Medulla oblongata (tissue), 1 donor: ENCODE measurements at regions not wholly inside any gene's neighbourhood (a gene's known extent, or its start where the extent isn't known, plus 50 kb on each side); places are given as distances from the start of the nearest gene placed in this dataset.

Source experiments
- DNase-seq: peaks from one replicate; pipeline ENCODE4 v3.0.0-alpha.2; 2015; ENCODE audit errors: extremely low spot score

DNA sequence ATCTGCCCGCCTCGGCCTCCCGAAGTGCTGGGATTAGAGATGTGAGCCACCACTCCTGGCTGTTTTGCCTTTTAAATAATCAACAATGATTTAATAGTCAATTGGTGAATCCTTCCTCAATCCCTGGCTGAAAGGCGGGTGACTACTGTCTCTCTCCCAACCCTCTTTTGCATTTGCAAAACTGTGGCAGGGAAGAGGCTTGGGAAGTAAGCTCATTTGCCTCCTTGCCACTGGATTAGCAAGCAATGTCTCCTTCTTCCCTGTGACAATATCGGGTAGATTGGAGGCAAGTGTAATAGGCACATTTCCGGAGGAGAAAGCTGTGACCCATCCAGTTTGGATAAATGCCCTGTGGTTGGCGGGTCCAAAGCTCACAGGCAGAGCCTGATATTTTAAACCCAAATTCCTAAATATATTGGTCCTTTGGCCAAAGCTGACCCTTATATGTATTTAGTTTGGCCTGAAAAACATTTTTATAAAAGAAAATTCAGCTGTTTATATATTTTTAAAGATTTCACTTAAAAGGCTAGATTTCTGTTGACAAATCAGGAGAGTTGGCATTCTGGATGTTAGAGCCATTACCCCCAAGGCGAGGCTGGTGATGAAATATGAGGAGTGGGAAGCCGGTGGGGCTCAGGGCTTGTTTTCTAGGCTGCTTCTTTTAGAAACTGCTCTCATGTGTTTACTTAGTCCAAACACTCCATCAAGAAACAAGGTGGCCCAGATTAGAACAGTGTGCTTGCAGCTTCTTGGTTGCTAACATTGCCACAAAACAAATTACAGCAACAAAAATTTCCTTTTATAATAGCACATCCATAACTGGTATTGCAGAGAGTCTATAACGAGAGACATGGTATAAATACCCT is 646.9 kb upstream of the TMEM132C start:
- no peak for DNase-seq

DNA sequence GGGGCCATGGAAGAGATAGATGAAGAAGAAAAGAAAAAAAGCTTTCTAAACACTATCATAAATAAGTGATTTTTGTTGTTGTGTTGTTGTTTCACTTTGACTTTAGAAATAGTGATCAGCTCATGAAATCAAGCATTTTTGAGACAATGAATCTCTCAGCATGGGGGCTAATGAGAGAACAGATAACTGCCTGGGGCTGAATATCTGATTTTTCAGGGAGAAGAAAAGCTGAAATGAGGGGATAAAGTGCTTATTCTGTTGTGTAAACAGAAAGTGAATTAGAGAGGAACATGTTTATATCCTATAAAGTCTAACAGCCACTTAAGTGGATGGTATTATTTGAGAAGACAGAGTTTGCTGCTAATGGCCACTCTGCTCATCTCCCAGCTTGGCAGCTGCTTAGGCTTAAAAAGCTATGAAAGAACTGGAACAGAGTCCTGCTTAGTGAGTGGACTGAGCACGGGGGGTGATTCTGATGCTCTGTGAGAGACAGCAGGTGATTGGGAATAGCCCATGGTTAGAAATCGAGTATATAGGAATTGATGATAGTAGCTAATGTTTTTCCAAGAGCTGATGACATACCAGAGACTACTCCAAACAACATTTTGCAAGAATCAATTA is 646.1 kb upstream of the TMEM132C start:
- no peak for DNase-seq

DNA sequence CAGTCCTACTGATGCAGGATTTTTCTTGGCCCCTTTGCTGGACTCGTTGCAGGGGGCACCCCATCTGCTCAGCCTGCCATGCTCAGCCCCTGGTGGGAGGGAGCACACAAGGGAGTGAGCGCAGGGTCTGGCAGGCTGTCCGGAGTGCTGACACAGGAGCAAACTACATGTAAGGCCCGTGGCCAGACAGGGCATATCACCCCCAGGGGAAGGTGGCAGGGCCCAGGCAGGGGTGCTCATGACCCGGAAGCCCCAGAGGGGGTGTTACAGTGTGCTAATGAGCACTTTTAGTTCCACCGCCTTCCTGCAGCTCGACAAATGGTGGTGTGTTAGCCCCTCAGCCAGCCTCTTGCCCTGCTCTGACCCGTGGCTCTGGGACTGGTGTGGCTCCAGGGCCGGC is 645.6 kb upstream of the TMEM132C start:
- no peak for DNase-seq

DNA sequence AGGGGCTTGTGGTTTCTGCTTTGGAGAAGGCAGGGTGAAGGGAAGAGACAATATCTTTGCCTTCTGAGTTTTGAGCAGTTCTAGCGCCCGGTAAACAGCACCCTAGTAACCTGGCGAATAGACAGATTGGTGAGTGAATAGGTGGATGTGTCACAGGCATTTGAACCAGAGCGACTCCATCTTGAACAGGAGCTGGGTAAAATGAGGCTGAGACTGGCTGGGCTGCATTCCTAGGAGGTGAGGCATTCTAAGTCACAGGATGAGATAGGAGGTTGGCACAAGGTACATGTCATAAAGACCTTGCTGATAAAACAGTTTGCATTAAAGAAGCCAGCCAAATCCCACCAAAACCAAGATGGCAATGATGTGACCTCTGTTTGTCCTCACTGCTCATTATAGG is 643.6 kb upstream of the TMEM132C start:
- no peak for DNase-seq

DNA sequence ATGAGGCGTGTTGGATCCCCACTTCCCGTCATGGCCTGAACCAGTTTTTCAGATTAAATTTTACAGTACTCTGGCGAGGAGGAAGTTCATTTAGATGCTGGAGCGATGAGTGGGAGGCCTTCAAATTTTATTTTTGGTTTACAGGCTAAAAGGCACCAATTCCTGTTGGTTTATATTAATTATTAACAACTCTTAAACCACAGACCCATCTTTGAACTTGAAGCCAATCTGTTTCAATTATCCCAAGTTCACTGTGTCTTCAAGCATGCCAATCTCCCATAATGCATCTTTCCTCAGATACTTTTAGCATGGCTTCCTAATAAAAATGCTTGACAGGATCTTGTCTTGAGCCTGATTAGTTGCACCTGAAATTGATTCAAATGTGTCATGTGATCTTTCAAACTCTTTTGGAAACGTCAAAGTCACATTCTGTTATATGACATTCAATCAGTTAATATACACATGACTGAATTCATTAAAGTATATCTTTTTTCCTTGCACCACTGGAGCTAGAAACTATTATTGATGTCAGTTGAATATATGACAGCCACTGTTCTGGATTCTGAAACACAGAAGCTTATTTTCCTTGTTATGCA is 641.7 kb upstream of the TMEM132C start:
- DNase-seq = no peak

DNA sequence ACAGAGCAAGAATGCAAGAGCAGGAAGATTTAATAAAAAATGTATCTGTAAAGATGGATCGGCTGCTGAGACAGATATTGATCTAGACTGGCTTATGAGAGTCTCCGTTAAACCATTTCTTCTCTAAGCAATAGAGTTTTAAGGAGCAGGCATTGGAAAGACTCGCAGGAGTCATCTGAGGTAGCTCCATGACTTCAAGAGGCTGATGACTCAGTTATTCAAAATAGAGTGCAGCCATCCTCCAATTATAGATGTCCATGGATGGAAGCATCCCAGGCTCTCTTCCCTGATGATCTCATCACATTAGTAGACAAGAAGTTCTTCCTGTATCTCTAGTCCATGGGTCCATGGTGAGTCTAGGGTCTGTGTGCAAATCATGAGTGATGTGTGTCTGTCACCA is 638.3 kb upstream of the TMEM132C start:
- no peak for DNase-seq

DNA sequence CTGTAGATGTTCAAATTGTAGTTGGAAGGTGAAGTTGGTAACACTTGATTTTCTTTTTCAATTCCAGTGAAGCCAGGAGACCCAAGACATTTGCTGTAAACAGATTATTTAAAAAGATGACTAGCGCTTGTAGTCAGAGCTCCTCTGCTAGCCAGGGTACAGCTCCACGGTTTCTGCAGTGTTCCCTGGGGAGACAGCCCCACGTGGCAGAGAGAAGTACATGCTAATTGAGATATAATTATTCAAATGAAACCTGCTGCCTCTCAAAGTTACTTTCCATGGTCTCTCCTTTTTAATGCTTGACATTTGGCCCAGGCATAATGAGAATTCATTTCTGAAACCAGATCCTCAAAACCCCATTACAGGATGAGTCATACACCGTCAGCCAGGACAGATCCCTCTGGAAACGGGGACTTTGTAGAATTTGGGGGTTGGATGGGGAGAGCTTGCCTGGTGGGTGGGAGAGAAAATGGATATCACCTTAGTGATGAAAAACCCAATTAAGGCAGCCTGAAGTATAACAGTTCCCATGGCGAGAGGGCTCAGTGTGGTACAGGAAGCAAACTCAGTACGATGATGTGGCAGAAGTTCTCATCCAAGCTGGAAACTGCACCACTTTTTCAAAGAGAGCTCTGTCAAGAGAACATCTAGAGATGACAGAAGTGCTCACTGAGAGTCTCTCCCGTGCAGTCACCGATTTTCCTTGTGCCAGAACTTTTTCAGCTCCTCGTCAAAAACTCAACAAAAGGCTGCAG is 637.7 kb upstream of the TMEM132C start:
- no peak for DNase-seq

DNA sequence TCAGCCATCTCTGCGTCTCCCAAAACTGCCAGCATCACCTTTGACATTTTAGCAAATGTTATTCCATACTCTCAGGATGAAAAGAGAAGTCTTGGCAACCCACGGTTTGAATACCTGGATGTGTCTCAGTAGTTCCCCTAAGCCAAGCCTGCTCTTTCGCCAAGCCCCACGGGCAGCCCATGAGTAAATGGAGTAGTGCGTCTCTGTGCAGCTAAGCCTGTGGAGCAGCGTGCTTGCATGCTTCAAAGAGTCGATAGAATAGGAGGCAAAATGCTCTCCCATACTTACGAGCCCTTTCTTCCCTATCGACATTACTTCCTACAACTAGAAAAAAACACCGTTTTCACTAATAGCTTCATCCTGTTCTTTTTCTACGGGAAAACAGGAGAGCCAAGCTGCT is 634.5 kb upstream of the TMEM132C start:
- no peak for DNase-seq

DNA sequence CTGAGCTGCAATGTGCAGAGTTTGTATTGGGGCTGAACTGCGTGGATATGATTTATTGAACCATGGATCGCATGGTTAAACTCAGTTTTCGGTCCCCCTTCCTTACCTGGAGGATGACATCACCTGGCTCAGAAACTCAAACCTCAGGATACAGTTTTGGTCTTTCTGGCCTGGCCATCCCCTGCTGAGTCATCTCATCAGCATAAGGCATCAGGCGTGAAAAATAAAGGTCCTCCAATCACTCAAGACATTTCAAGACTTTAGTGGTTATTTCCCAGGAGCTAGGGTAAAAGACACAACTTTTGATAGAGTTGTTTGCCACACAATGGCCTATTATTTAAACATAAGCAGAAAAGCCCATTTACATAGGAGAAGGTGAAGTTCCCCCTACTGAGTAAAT is 631.1 kb upstream of the TMEM132C start:
- no peak for DNase-seq

DNA sequence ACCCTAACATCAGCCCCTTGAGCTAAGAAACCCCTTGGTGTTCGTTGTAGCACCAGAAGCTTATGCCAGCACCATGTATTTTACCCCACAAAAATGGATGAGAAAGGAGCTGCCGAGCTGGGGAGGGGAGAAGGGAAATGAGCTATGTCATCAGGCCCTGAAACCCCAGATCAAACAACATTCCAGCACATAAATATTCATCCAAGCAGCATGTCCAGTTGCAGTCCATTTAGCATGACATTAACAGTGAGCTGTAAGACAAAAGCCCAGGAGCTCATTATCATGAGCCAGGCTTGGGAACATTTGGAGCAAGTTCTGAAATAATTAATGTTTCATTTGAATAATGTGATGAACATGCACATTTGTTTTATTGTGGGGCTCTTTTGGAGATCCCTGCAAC is 630.1 kb upstream of the TMEM132C start:
- DNase-seq = no peak

DNA sequence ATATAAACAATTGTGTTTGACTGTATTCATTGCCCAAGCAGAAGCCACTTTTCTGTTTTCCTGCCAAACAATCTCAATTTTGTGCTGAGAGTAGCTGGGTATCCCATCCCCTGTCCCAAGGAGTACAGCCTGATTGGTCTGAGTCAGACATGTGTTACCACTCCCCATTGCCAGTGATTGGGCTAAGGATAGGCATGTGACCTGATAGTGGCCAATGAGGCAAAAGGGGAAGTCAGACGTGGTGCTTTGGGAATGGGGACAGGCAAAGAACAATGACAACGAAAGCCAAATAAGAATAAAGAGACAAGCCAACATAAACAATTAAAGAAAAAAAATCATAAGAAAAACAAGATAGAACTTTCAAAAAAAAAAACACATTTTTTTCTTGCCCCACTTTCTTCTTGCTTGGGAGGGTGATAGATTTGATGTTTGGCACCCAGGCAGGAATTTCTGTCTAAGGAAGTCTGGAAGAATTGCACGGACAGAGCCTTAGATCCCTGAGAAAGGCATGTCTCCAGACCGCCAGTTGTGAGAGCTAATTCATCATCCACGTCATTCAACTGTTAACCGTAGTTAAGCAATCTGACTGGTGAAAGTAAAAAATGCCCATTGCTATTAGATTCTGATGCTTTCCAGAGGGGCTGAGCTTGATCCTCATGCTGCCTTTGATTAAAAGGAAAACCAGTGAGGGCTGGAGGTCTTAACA is 626.6 kb upstream of the TMEM132C start:
- no peak for DNase-seq

DNA sequence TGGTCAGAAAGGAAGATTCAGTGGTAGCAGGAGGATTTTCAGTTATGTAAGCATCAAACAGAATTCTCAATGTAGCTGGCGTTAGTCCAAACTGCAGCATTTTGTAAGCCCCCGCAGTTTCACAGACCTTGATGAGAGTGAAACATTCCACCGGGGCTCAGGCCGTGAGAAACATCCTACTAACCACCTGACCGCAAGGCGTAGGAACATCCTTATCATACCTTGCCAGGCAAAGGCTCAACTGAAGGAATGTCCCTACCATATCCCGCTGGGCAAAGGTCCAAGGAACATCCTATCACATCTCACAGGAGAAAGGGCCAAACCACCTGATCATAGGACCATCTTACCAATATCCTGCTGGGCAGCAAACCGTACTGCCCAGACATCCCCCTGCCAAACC is 624.8 kb upstream of the TMEM132C start:
- DNase-seq = no peak

DNA sequence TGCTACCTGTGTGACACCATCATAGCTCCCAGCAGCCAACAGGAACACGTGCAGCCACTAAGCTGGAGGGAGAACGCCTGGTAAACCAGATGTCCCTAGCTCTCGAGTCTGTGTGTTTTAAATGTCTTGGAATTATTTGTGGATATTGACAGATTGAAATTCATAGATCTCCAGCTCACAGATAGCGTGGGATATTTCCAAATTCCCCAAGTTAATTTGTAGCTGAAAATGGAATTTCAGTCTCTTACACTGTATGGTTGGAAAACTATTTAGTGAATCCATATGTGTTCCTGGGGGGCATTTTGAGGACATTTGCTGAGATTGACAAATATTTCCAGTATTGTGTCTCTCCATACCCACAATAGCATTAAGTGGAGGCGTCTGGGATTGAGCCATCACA is 618.6 kb upstream of the TMEM132C start:
- no peak for DNase-seq

DNA sequence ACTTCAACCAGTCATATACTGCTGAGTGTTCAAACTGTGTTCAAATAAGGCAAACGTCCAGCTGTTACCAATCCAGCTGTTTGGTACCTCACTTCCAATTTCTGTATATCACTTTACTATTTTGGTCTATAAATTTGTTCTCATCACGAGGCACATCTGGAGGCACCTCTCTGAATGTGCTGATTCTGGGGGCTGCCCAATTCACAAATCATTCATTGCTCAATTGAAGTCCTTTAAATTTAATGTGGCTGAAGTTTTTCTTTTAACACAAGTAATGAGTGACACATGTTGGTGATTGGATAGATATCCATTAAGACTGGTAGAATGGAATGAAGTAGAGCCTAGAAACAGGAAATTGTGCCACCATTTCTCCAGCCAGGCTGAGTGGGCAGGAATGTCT is 617.0 kb upstream of the TMEM132C start:
- DNase-seq = no peak

DNA sequence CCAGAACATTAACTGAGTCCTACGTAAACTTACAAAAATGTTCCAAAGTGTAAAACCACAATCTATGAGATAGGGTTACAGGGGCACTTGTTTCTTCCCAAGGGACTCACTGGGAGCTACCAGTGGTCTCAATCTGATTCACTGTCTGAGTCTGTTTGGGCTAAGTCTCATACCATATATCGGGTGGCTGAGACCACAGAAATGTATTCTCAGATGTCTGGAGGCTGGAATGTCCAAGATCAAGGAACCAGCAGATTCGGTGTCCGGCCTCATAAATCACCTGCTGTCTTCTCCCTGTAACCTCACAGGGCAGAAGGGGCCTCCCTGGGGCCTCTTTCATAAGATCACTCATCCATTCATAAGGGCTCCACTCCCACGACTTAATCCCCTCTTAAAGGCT is 616.3 kb upstream of the TMEM132C start:
- DNase-seq = no peak

DNA sequence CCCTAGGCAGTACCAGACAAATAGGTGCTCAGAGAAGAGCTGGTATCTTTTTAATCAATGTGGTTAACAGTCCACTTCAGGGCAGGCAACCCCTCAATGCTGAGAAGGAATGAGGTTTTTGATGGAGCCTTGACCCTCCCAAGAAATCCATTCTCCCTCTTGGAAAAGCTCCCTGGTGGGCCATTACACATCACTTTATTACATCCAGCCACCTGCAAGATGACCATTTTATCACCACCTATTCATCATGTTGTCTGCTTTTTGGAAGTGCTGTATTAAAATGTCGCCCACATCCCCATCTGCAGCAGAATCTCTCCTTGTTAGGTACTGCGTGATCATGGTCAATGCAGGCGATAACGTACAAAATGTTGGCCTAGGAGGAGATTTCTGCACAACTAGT is 614.7 kb upstream of the TMEM132C start:
- no peak for DNase-seq

DNA sequence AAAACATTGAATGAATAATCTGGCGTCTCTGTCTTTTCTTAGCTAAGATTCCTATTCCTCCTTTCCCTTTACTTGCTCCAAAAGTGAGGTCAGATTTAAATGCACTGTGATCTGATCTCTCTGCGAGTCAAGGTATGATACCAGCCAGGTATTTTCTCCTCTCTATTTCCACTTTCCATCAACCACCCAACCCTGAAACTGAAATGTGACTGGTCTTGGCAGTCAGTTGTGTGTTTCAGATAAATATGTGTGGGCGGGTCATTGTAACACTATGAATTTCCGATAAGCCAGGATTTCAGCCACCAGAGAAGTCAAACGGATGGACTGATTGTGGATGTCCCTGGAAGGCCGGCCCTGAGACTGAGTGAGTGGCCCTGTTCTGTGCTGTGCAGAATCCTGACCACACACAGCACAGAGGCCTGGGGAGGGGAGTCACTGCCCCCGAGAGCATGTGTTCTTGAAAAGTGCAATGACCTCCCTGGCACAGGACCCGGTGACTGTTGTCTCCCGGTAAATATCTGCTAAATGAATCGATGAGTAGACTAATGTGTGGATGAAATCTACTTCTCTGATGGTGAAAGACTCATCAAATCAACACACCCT is 612.5 kb upstream of the TMEM132C start:
- DNase-seq = no peak

DNA sequence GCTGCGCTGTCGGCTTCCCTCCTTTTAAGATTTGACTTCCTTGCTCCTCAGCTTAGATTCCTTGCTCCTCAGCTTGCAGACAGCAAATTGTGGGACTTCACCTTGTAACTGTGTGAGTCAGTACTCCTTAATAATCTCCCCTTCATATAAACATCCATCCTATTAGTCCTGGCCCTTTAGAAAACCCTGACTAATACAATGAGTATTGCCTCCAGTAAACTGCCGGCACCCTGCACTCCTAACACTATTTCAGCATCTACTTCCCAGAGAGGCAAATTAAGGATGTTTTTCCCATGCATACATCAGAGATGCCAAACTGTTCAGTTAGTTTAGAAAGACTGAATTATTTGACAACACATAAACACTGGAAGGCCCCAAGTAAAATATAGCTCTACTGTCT is 611.3 kb upstream of the TMEM132C start:
- no peak for DNase-seq

DNA sequence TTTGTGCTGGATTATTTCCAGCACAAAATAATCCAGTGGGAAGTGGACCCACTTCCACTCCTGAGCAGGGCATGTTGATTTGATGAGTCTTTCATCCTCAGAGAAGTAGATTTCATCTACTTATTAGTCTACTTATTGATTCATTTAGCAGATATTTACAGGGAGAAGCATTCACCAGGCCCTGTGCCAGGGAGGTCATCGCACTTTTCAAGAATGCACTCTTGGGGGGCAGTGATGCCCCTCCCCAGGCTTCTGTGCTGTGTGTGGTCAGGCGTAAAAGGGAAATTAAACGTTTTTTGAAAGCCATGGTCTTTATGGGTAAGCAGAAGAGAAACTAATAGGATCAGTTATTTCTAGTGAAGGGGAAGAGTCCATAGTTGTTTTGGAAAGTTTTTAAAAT is 610.7 kb upstream of the TMEM132C start:
- DNase-seq = no peak

DNA sequence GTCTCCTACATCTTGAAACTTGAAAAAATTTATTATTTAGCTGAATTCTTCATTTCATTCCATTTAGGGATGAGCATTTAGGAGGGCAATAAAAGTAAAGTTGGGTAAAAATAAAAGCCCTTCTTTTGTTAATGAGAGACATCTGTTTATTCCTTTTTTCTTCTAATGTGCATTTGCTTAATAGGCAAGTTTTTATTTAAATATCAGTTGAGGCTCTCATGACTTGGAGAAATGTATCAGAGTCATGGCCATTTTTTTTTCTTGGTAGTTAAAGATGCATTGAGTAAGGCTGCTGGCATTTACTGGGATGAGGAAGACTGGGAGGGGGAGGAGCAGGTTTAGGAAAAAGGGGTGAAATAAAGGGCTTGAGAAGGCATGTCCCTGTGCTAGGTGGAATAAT is 609.9 kb upstream of the TMEM132C start:
- no peak for DNase-seq

DNA sequence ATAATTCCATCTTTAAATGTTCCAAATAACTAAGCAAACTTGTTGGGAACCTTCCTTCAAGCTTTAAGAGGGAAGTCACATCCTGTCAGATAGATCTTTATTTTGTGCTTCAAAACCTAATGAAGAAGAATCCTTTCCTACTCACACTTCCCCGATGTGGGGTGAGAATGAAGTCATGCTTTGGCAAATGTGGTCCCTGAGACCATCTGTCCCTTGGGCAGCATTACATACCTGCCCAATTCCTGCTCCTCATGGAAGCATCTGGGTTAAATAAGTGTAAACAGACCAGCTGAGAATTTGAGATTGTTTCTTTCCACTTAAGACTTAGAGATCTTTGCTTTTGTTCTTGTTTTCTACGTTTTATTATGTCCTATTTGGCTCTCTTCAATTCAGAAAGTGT is 606.0 kb upstream of the TMEM132C start:
- DNase-seq = no peak
